SU-DHL-6 (cell line): ENCODE measurements at regions not wholly inside any gene's neighbourhood (a gene's known extent, or its start where the extent isn't known, plus 50 kb on each side); places are given as distances from the start of the nearest gene placed in this dataset.

Experiments used
- EZH2phosphoT487 ChIP-seq: fragments of 200-600 bp; sonication (generic), shearing (Covaris generic); conservative IDR thresholded peaks from 2 replicates; pipeline ENCODE4 v1.6.1; 2018; ENCODE audit warnings: mild to moderate bottlenecking, antibody characterized with exemption, low read length, moderate library complexity, mixed read lengths
- TF ChIP-seq, protein P1 (sequence below): fragments of 200-600 bp; sonication (generic); IDR thresholded peaks from one replicate; pipeline ENCODE4 v1.5.1; 2017; ENCODE audit warnings: antibody characterized with exemption, mild to moderate bottlenecking, low read length, moderate library complexity; ENCODE audit not compliant: insufficient read depth, poor library complexity, severe bottlenecking

- TF ChIP-seq, protein P1, sequence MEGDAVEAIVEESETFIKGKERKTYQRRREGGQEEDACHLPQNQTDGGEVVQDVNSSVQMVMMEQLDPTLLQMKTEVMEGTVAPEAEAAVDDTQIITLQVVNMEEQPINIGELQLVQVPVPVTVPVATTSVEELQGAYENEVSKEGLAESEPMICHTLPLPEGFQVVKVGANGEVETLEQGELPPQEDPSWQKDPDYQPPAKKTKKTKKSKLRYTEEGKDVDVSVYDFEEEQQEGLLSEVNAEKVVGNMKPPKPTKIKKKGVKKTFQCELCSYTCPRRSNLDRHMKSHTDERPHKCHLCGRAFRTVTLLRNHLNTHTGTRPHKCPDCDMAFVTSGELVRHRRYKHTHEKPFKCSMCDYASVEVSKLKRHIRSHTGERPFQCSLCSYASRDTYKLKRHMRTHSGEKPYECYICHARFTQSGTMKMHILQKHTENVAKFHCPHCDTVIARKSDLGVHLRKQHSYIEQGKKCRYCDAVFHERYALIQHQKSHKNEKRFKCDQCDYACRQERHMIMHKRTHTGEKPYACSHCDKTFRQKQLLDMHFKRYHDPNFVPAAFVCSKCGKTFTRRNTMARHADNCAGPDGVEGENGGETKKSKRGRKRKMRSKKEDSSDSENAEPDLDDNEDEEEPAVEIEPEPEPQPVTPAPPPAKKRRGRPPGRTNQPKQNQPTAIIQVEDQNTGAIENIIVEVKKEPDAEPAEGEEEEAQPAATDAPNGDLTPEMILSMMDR = no peak
- no peak for TF ChIP-seq EZH2phosphoT487
Observed at GRCh38 chr1:101175886-101176285, 60.9 kb upstream of the S1PR1 start.
